Tibial nerve (tissue), 4 donors: ENCODE measurements at regions not wholly inside any gene's neighbourhood (a gene's known extent, or its start where the extent isn't known, plus 50 kb on each side); places are given as distances from the start of the nearest gene placed in this dataset.

Experiments
- DNase-seq, 2 donors: peaks; one replicate each; pipeline ENCODE4 v3.0.0-alpha.2; 2019; ENCODE audit warnings: low spot score in 2 of 2
- H3K27ac ChIP-seq, 4 donors: fragments of 200-600 bp; sonication (generic) in 3 of 4; one replicate each; pipeline ENCODE4 v1.5.1; 2017 to 2019; ENCODE audit warnings: mild to moderate bottlenecking in 1 of 4
- H3K27me3 ChIP-seq, 2 donors: fragments of 200-600 bp; sonication (generic) in 1 of 2; one replicate each; pipeline versions ENCODE4 v1.5.1 to v1.6.0; 2017 to 2019
- H3K36me3 ChIP-seq, 3 donors: fragments of 200-600 bp; sonication (generic); one replicate each; pipeline ENCODE4 v1.5.1; 2018 to 2019
- H3K4me1 ChIP-seq, 4 donors: fragments of 200-600 bp; sonication (generic) in 3 of 4; one replicate each; pipeline ENCODE4 v1.5.1; 2017 to 2019
- H3K4me3 ChIP-seq, 4 donors: fragments of 200-600 bp; sonication (generic) in 3 of 4; one replicate each; pipeline ENCODE4 v1.5.1; 2017 to 2019; ENCODE audit warnings: mild to moderate bottlenecking in 1 of 4, moderate library complexity in 1 of 4
- H3K9me3 ChIP-seq, 4 donors: fragments of 200-600 bp; sonication (generic) in 3 of 4; one replicate each; pipeline ENCODE4 v1.5.1; 2017 to 2019
- EP300 ChIP-seq, 2 donors: sonication (generic); formaldehyde crosslinking; IDR thresholded peaks; one replicate each; pipeline ENCODE4 v1.6.1; 2017; ENCODE audit warnings: antibody characterized with exemption in 2 of 2, mild to moderate bottlenecking in 1 of 2
- POLR2A ChIP-seq, 2 donors: fragments of 450-650 bp; IDR thresholded peaks; one replicate each; pipeline ENCODE4 v1.6.1; 2017; ENCODE audit warnings: antibody characterized with exemption in 2 of 2, mild to moderate bottlenecking in 2 of 2, moderate library complexity in 2 of 2
- WGBS, 2 donors: methylation state at CpG; one replicate each; pipeline ENCODE4 v1.1.5; 2018; 5-methylcytosine and 5-hydroxymethylcytosine counted together
- TF ChIP-seq, protein P1 (sequence below), 5 experiments: fragments of 200-600 bp in 3 of 5; fragments of 450-650 bp in 2 of 5; sonication (generic) in 3 of 5; IDR thresholded peaks; one replicate each; pipeline ENCODE4 v1.5.1; 2016 to 2019; ENCODE audit warnings: antibody characterized with exemption in 5 of 5, mild to moderate bottlenecking in 3 of 5, moderate library complexity in 2 of 5

DNA sequence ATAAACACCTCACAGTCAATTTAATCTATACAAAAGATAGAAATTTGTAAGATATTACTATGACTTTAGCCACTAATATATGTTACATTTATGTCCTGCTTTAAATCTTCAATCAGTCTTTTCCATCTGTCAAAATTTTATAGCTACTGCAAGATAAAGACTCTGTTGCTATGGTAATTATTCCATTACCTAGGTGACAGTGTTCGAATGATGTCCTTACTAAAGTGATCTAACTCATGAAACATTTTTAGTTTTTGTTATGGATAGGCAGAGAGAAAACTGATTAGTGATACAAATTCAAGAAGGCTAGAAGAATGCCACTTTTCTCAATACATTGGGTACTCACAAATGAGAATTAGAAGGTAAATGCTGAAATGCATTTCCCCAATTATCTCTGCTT lies 359.9 kb upstream of the FSHR start:
- H3K27me3 ChIP-seq: no peaks in the 10 kb centered on the region
- no peak overlapping the region for H3K27ac ChIP-seq
- TF ChIP-seq, protein P1, sequence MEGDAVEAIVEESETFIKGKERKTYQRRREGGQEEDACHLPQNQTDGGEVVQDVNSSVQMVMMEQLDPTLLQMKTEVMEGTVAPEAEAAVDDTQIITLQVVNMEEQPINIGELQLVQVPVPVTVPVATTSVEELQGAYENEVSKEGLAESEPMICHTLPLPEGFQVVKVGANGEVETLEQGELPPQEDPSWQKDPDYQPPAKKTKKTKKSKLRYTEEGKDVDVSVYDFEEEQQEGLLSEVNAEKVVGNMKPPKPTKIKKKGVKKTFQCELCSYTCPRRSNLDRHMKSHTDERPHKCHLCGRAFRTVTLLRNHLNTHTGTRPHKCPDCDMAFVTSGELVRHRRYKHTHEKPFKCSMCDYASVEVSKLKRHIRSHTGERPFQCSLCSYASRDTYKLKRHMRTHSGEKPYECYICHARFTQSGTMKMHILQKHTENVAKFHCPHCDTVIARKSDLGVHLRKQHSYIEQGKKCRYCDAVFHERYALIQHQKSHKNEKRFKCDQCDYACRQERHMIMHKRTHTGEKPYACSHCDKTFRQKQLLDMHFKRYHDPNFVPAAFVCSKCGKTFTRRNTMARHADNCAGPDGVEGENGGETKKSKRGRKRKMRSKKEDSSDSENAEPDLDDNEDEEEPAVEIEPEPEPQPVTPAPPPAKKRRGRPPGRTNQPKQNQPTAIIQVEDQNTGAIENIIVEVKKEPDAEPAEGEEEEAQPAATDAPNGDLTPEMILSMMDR (IDR thresholded peaks at IDR 0.05): no peak
- no peak for TF ChIP-seq POLR2A (IDR thresholded peaks at IDR 0.05)
- no peak for TF ChIP-seq EP300 (IDR thresholded peaks at IDR 0.05)
- 68 to 83% methylated on average over 1 of the region's 1 CpG for WGBS, 2 donors
- no peaks in the 10 kb centered on the region for H3K36me3 ChIP-seq
- H3K4me3 ChIP-seq: no peak overlapping the region
- no peaks in the 10 kb centered on the region for H3K9me3 ChIP-seq
- H3K4me1 ChIP-seq: no peaks in the 10 kb centered on the region
- DNase-seq: no peak

DNA sequence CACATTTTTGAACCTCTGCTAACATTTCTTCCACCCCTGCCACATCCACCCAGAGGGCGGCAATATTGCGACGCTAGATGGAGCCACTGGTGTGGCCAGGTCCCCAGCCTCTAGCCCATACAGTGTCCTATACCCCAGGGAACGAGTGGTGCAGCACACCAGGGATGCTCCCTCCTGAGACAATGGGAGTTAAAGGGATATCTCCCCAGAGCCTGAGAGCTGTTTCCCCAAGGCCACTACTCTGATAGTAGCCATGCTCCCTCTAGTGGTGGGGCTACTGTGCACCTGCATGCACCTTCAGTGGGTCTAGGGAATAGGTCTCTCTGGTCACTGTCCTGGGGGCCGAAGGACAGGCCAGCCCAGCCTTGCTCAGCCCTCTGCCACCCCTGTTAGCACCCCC lies 336.4 kb upstream of the FSHR start:
- WGBS, 2 donors: 47 to 63% methylated on average over 4 of the region's 5 CpGs
- TF ChIP-seq, protein P1 (IDR thresholded peaks at IDR 0.05): peak in 1 of 5 experiments; percentile 26
- no peak for TF ChIP-seq EP300 (IDR thresholded peaks at IDR 0.05)
- no peak overlapping the region for H3K4me3 ChIP-seq
- H3K27me3 ChIP-seq: no peaks in the 10 kb centered on the region
- H3K27ac ChIP-seq: no peak overlapping the region
- no peak for DNase-seq
- no peaks in the 10 kb centered on the region for H3K36me3 ChIP-seq
- H3K4me1 ChIP-seq: no peaks in the 10 kb centered on the region
- peaks cover 0 to 10% (median 2%) of the 10 kb centered on the region in 4 donors for H3K9me3 ChIP-seq

DNA sequence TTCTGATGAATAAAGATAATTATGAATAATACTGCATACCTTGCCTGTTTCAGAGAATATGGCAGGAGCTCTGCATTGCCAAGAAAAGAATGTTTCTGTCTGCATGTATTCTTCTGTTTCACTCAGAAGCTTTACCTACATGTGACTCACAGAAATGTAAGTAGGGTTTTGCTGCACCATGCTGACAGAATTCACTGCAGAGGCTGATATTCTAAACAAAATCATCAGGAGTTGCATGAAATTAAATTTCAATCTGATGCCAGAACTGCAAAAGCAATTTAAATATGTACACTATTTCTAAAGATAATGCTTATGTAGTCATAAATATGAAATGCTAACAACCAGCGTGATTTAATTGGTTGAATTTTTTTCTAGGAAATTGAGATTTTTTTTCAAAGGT lies 332.8 kb upstream of the FSHR start:
- DNase-seq: no peak
- Histone ChIP-seq H3K9me3 (peaks cover 0 to 10% (median 2%) of the 10 kb centered on the region in 4 donors), H3K4me1 (no peaks in the 10 kb centered on the region), H3K27ac (no peak overlapping the region), H3K4me3 (no peak overlapping the region), H3K27me3 (no peaks in the 10 kb centered on the region), H3K36me3 (no peaks in the 10 kb centered on the region)
- WGBS, 2 donors: 79 to 85% methylated on average over 1 of the region's 1 CpG
- TF ChIP-seq POLR2A (IDR thresholded peaks at IDR 0.05) (no peak), EP300 (IDR thresholded peaks at IDR 0.05) (no peak)
- TF ChIP-seq, protein P1 (IDR thresholded peaks at IDR 0.05): no peak

DNA sequence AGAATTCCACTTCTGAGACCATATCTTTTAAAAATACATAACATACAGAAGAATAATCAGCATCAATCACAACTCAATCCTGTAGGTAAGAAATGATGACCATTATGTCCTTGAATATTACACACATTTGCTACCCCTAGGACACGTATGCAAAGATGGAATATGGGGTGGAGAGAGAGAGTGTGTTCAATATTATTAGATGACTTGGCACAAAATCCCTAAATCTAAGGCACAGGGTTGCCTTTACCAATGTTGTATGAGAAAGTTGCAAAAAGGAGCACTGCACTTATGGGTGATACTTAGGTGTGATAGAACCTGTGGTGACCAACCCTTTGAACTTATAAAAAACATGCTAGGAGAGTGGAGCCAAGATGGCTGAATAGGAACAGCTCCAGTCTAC lies 326.2 kb upstream of the FSHR start:
- DNase-seq: no peak

DNA sequence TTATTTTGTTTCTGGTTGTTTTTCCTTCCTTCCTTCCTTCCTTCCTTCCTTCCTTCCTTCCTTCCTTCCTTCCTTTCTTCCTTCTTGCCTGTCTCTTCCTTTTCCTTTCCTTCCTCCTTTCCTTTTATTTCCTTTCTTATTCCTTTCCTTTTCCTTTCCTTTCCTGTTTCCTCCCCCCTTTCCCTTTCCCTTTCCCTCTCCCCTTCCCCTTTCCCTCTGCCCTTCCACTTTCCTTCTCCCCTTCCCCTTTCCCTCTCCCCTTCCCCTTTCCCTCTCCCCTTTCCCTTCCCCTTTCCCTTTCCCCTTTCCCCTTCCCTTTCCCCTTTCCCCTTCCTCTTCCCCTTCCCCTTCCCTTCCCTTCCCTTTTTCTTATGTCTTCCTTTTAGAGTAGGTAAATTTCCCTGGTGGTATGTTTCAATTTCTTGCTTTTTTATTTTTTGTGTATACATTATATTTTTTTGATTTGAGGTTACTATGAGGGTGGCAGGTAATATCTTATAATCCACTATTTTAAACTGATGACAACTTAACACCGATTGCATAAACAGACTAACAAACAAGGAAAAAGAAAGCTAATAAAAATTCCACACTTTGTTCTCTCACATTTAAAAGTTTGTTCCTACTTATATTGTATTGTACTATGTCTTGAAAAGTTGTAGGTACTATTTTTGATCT lies 311.0 kb upstream of the FSHR start:
- TF ChIP-seq, protein P1 (IDR thresholded peaks at IDR 0.05): no peak
- no peak for TF ChIP-seq POLR2A (IDR thresholded peaks at IDR 0.05)
- TF ChIP-seq EP300 (IDR thresholded peaks at IDR 0.05): no peak
- H3K4me3 ChIP-seq: no peak overlapping the region
- no peaks in the 10 kb centered on the region for H3K36me3 ChIP-seq
- H3K27ac ChIP-seq: no peak overlapping the region
- no peaks in the 10 kb centered on the region for H3K4me1 ChIP-seq
- H3K27me3 ChIP-seq: no peaks in the 10 kb centered on the region
- 89 to 94% methylated on average over 1 of the region's 1 CpG for WGBS, 2 donors
- H3K9me3 ChIP-seq: peaks cover 0 to 9% (median 0%) of the 10 kb centered on the region in 4 donors
- DNase-seq: no peak

More for the DNA sequence above, 326.2 kb upstream of the FSHR start:
- Histone ChIP-seq H3K9me3 (peaks cover 0 to 18% (median 0%) of the 10 kb centered on the region in 4 donors), H3K27ac (no peak overlapping the region), H3K36me3 (no peaks in the 10 kb centered on the region), H3K4me3 (no peak overlapping the region), H3K4me1 (no peaks in the 10 kb centered on the region), H3K27me3 (no peaks in the 10 kb centered on the region)
- TF ChIP-seq, protein P1 (IDR thresholded peaks at IDR 0.05): no peak
- TF ChIP-seq POLR2A (IDR thresholded peaks at IDR 0.05): no peak
- TF ChIP-seq EP300 (IDR thresholded peaks at IDR 0.05): no peak
- WGBS, 2 donors: 63 to 69% methylated on average over 1 of the region's 1 CpG
